GM19372 (cell line): ENCODE measurements at regions not wholly inside any gene's neighbourhood (a gene's known extent, or its start where the extent isn't known, plus 50 kb on each side); places are given as distances from the start of the nearest gene placed in this dataset.
"Not testable (repeated sequence)": the region's sequence is repeated elsewhere in the genome, so short reads cannot be mapped to it uniquely, and the experiment has no call there.

Source experiments
- ATAC-seq: cut with Tn5 transposase; IDR thresholded peaks from one replicate; pipeline ENCODE4 v1.9.1; 2021; ENCODE audit warnings: mild to moderate bottlenecking, low read depth, moderate library complexity; ENCODE audit not compliant: unreplicated experiment

- ATAC-seq: no peak
These were observed 231.0 kb upstream of the RASGRP1 start for GRCh38 chr15:38795471-38796245.

- ATAC-seq: no peak
These were observed 232.0 kb upstream of the RASGRP1 start for GRCh38 chr15:38796589-38796988.

- not testable (repeated sequence) for ATAC-seq
These were observed 232.9 kb upstream of the RASGRP1 start for GRCh38 chr15:38797506-38797905.

GRCh38 chr15:38799202-38799601, 234.6 kb upstream of the RASGRP1 start:
- not testable (repeated sequence) for ATAC-seq

GRCh38 chr15:38809621-38810020, 245.0 kb upstream of the RASGRP1 start:
- ATAC-seq: no peak

- no peak for ATAC-seq
These were observed 246.1 kb upstream of the RASGRP1 start for GRCh38 chr15:38810686-38811085.

- not testable (repeated sequence) for ATAC-seq
These were observed 249.6 kb upstream of the RASGRP1 start for GRCh38 chr15:38814254-38814653.

- ATAC-seq: no peak
These were observed 250.3 kb upstream of the RASGRP1 start for GRCh38 chr15:38814891-38815290.

GRCh38 chr15:38817427-38818156, 253.0 kb upstream of the RASGRP1 start:
- ATAC-seq: peak; percentile 96

GRCh38 chr15:38818157-38818790, 253.7 kb upstream of the RASGRP1 start:
- no peak for ATAC-seq

- ATAC-seq: no peak
These were observed 254.9 kb upstream of the RASGRP1 start for GRCh38 chr15:38819387-38819950.

- no peak for ATAC-seq
These were observed 258.6 kb upstream of the RASGRP1 start for GRCh38 chr15:38823263-38823662.

GRCh38 chr15:38824719-38825118, 260.1 kb upstream of the RASGRP1 start:
- ATAC-seq: no peak

GRCh38 chr15:38826880-38827279, 262.3 kb upstream of the RASGRP1 start:
- ATAC-seq: no peak

GRCh38 chr15:38828031-38828532, 263.5 kb upstream of the RASGRP1 start:
- no peak for ATAC-seq

GRCh38 chr15:38829086-38829485, 264.5 kb upstream of the RASGRP1 start:
- ATAC-seq: no peak

- ATAC-seq: no peak
These were observed 277.6 kb upstream of the RASGRP1 start for GRCh38 chr15:38842226-38842625.

- ATAC-seq: no peak
These were observed 278.5 kb upstream of the RASGRP1 start for GRCh38 chr15:38843051-38843501.

- ATAC-seq: no peak
These were observed 279.3 kb upstream of the RASGRP1 start for GRCh38 chr15:38843736-38844590.

GRCh38 chr15:38844736-38845135, 280.1 kb upstream of the RASGRP1 start:
- no peak for ATAC-seq
